ENCODE measurements at regions not wholly inside any gene's neighbourhood (a gene's known extent, or its start where the extent isn't known, plus 50 kb on each side); places are given as distances from the start of the nearest gene placed in this dataset.

- H3K4me3 ChIP-seq (ENCODE audit: low read depth, low read length) = no peak overlapping the region
- no peaks in the 10 kb centered on the region for H3K9me3 ChIP-seq (ENCODE audit: control insufficient read depth, low read length)
- H3K27me3 ChIP-seq (ENCODE audit: control insufficient read depth, insufficient read depth, low read length) = no peaks in the 10 kb centered on the region
- H3K79me2 ChIP-seq = no peaks in the 10 kb centered on the region
- TF ChIP-seq, protein P1, sequence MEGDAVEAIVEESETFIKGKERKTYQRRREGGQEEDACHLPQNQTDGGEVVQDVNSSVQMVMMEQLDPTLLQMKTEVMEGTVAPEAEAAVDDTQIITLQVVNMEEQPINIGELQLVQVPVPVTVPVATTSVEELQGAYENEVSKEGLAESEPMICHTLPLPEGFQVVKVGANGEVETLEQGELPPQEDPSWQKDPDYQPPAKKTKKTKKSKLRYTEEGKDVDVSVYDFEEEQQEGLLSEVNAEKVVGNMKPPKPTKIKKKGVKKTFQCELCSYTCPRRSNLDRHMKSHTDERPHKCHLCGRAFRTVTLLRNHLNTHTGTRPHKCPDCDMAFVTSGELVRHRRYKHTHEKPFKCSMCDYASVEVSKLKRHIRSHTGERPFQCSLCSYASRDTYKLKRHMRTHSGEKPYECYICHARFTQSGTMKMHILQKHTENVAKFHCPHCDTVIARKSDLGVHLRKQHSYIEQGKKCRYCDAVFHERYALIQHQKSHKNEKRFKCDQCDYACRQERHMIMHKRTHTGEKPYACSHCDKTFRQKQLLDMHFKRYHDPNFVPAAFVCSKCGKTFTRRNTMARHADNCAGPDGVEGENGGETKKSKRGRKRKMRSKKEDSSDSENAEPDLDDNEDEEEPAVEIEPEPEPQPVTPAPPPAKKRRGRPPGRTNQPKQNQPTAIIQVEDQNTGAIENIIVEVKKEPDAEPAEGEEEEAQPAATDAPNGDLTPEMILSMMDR (IDR thresholded peaks at IDR 0.05) = no peak
- H3K27ac ChIP-seq = no peak overlapping the region
- no peak overlapping the region for H2AFZ ChIP-seq
- no peaks in the 10 kb centered on the region for H3K4me1 ChIP-seq
- no peak overlapping the region for H3K9ac ChIP-seq
- no peaks in the 10 kb centered on the region for H3K36me3 ChIP-seq (ENCODE audit: control insufficient read depth, insufficient read depth, low read length)
- H3K4me2 ChIP-seq (ENCODE audit: low read length) = no peak overlapping the region
These were observed 954.7 kb upstream of the GHITM start for GRCh38 chr10:83184641-83185040.

DNA sequence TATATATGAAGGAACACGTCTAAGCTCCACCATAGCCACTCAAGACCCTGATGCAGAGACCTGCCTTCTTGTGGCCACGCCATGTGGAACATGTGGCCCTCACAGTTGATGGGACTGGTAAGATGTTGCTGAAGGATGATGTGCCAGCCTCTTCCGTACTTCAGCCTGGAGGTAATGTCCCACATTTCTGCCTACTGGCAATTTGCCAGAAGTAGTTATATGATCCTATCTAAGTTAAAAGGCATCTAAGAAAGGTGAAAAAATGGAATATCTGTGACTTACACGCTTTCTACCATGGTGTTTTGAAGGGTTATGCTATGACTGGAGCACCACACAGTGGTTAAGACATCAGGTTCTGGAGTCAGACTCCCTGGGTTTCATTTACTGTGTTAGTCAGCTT, 948.7 kb upstream of the GHITM start:
- no peaks in the 10 kb centered on the region for H3K9me3 ChIP-seq (ENCODE audit: control insufficient read depth, low read length)
- H3K27ac ChIP-seq = no peak overlapping the region
- H3K27me3 ChIP-seq (ENCODE audit: control insufficient read depth, insufficient read depth, low read length) = no peaks in the 10 kb centered on the region
- no peak overlapping the region for H2AFZ ChIP-seq
- H3K4me3 ChIP-seq (ENCODE audit: low read depth, low read length) = no peak overlapping the region
- H3K4me1 ChIP-seq = no peaks in the 10 kb centered on the region
- H3K36me3 ChIP-seq (ENCODE audit: control insufficient read depth, insufficient read depth, low read length) = no peaks in the 10 kb centered on the region
- H3K79me2 ChIP-seq = no peaks in the 10 kb centered on the region
- TF ChIP-seq, protein P1 (IDR thresholded peaks at IDR 0.05) = no peak
- no peak overlapping the region for H3K9ac ChIP-seq
- no peak overlapping the region for H3K4me2 ChIP-seq (ENCODE audit: low read length)

- Histone ChIP-seq H2AFZ (no peak overlapping the region), H3K4me2 (ENCODE audit: low read length) (no peak overlapping the region), H3K9me3 (ENCODE audit: control insufficient read depth, low read length) (no peaks in the 10 kb centered on the region), H3K27ac (no peak overlapping the region), H3K27me3 (ENCODE audit: control insufficient read depth, insufficient read depth, low read length) (no peaks in the 10 kb centered on the region), H3K4me3 (ENCODE audit: low read depth, low read length) (no peak overlapping the region), H3K79me2 (no peaks in the 10 kb centered on the region), H3K36me3 (ENCODE audit: control insufficient read depth, insufficient read depth, low read length) (no peaks in the 10 kb centered on the region), H3K9ac (no peak overlapping the region), H3K4me1 (no peaks in the 10 kb centered on the region)
- TF ChIP-seq, protein P1 (IDR thresholded peaks at IDR 0.05) = no peak
These were observed 946.3 kb upstream of the GHITM start for GRCh38 chr10:83193026-83193425.

- H3K36me3 ChIP-seq (ENCODE audit: control insufficient read depth, insufficient read depth, low read length) = no peaks in the 10 kb centered on the region
- H3K27me3 ChIP-seq (ENCODE audit: control insufficient read depth, insufficient read depth, low read length) = no peaks in the 10 kb centered on the region
- H2AFZ ChIP-seq = no peak overlapping the region
- no peak overlapping the region for H3K27ac ChIP-seq
- no peak overlapping the region for H3K9ac ChIP-seq
- no peaks in the 10 kb centered on the region for H3K9me3 ChIP-seq (ENCODE audit: control insufficient read depth, low read length)
- no peaks in the 10 kb centered on the region for H3K79me2 ChIP-seq
- TF ChIP-seq, protein P1 (IDR thresholded peaks at IDR 0.05) = no peak
- no peaks in the 10 kb centered on the region for H3K4me1 ChIP-seq
- no peak overlapping the region for H3K4me2 ChIP-seq (ENCODE audit: low read length)
- H3K4me3 ChIP-seq (ENCODE audit: low read depth, low read length) = no peak overlapping the region
These were observed 944.3 kb upstream of the GHITM start for GRCh38 chr10:83195021-83195420.

GRCh38 chr10:83199374-83199773, 939.9 kb upstream of the GHITM start:
- no peaks in the 10 kb centered on the region for H3K4me1 ChIP-seq
- no peak overlapping the region for H3K4me2 ChIP-seq (ENCODE audit: low read length)
- H3K27me3 ChIP-seq (ENCODE audit: control insufficient read depth, insufficient read depth, low read length) = no peaks in the 10 kb centered on the region
- TF ChIP-seq, protein P1 (IDR thresholded peaks at IDR 0.05) = no peak
- no peak overlapping the region for H3K27ac ChIP-seq
- no peak overlapping the region for H3K4me3 ChIP-seq (ENCODE audit: low read depth, low read length)
- no peak overlapping the region for H3K9ac ChIP-seq
- H3K9me3 ChIP-seq (ENCODE audit: control insufficient read depth, low read length) = no peaks in the 10 kb centered on the region
- H2AFZ ChIP-seq = no peak overlapping the region
- H3K79me2 ChIP-seq = no peaks in the 10 kb centered on the region
- no peaks in the 10 kb centered on the region for H3K36me3 ChIP-seq (ENCODE audit: control insufficient read depth, insufficient read depth, low read length)

All from parathyroid adenoma (tissue), 2 donors.